ENCODE measurements at regions not wholly inside any gene's neighbourhood (a gene's known extent, or its start where the extent isn't known, plus 50 kb on each side); places are given as distances from the start of the nearest gene placed in this dataset.
A peak's percentile ranks its signal among the peaks of the same experiment; 100 is the strongest.

DNA sequence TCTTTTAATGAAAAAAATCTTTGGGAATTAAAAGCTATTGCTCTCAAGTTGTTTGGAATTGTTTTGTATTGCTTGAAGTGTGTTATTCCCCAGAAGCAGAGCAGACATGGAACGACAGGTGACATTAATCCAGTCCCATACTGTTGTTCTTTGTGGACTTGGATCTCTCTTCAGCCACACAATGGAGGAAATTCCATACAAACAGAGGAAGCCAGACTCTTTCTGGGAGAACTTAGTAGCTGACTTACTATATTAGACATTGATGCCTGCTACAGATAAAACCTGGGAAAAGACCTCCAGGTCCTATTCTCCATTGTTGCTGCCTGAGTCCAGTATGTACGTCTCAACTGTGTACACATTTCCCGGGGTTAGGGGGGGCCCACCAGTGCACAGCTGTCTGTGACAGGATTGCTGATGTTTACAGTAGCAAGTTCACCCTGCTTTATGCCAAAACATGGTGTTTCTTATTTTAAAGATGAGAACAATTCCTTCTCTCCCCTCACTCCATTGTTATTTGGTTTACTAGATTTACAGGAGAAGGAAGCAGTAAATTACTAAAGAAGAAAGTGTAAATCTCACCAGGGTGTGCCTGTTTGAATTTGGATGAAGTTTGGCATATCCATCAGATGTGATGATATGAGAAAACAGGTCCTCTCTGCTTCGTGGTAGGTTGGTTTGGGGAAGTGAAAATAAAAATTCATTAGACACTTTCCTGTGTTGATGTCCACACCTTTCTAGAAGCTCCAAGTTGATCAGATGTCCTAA lies 142.4 kb upstream of the RBBP8 start:
- 73% methylated on average over 4 of the region's 4 CpGs for WGBS
- H2BK15ac ChIP-seq (ENCODE audit: low read depth, poor library complexity, severe bottlenecking): no peak overlapping the region

DNA sequence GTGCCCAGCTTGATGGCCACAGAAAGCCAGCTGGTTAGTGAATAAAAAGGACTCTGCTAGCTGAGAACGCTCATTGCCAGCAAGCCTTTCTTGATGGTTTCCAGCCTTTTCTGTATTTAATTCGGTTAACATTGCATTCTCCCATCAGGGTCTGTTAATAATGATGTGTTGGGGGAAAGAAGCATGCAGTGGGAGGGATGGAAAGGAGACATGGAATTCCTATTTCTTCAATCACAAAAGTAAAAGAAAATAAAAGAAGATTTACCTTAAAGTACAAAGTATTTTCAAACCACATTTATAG lies 141.9 kb upstream of the RBBP8 start:
- Histone ChIP-seq H3K18ac (ENCODE audit: low read depth in 1 of 2, low read length in 2 of 2) (no peak overlapping the region), H2AK5ac (ENCODE audit: low read length, severe bottlenecking) (no peak overlapping the region), H4K91ac (ENCODE audit: low read length) (no peak overlapping the region), H3K14ac (ENCODE audit: low read length in 2 of 2) (no peak overlapping the region), H2AFZ (ENCODE audit: low read depth, low read length) (no peak overlapping the region), H3K4me3 (ENCODE audit: insufficient read depth in 1 of 2, low read depth in 1 of 2, low read length in 2 of 2) (no peak overlapping the region), H2BK120ac (ENCODE audit: low read depth, low read length) (no peak overlapping the region), H2BK15ac (ENCODE audit: low read depth, poor library complexity, severe bottlenecking) (no peak overlapping the region), H3K27ac (ENCODE audit: low read length, poor library complexity, severe bottlenecking) (no peak overlapping the region), H3K9me3 (ENCODE audit: control insufficient read depth, low read length) (no peaks in the 10 kb centered on the region), H3K4ac (ENCODE audit: low read depth in 1 of 2, low read length in 2 of 2) (no peak overlapping the region), H2BK5ac (ENCODE audit: low read depth, low read length, poor library complexity, severe bottlenecking) (no peak overlapping the region), H2BK12ac (ENCODE audit: low read length in 2 of 2) (no peak overlapping the region), H3K4me2 (ENCODE audit: low read length, poor library complexity, severe bottlenecking) (no peak overlapping the region), H3K4me1 (ENCODE audit: control insufficient read depth, insufficient read depth, low read depth, low read length) (no peaks in the 10 kb centered on the region), H3K27me3 (ENCODE audit: control insufficient read depth in 1 of 2, insufficient read depth in 1 of 2, low read length in 2 of 2) (no peaks in the 10 kb centered on the region), H3K36me3 (ENCODE audit: control insufficient read depth in 1 of 2, insufficient read depth in 2 of 2, low read depth in 1 of 2, low read length in 2 of 2) (no peaks in the 10 kb centered on the region), H4K8ac (ENCODE audit: low read length) (no peak overlapping the region), H3K9ac (ENCODE audit: low read length) (no peak overlapping the region), H3K23ac (ENCODE audit: low read length in 2 of 2) (no peak overlapping the region), H3K79me1 (replicated peaks; ENCODE audit: low read length, poor library complexity, severe bottlenecking) (no peaks in the 10 kb centered on the region)
- no peak for DNase-seq
- 80% methylated on average over 1 of the region's 2 CpGs for WGBS

More for the DNA sequence above, 142.4 kb upstream of the RBBP8 start:
- no peak overlapping the region for H3K14ac ChIP-seq (ENCODE audit: low read length in 2 of 2)
- no peaks in the 10 kb centered on the region for H3K27me3 ChIP-seq (ENCODE audit: control insufficient read depth in 1 of 2, insufficient read depth in 1 of 2, low read length in 2 of 2)
- no peak overlapping the region for H2AFZ ChIP-seq (ENCODE audit: low read depth, low read length)
- H3K27ac ChIP-seq (ENCODE audit: low read length, poor library complexity, severe bottlenecking): no peak overlapping the region
- no peak overlapping the region for H3K4ac ChIP-seq (ENCODE audit: low read depth in 1 of 2, low read length in 2 of 2)
- no peak overlapping the region for H2AK5ac ChIP-seq (ENCODE audit: low read length, severe bottlenecking)
- H3K4me1 ChIP-seq (ENCODE audit: control insufficient read depth, insufficient read depth, low read depth, low read length): no peaks in the 10 kb centered on the region
- H3K36me3 ChIP-seq (ENCODE audit: control insufficient read depth in 1 of 2, insufficient read depth in 2 of 2, low read depth in 1 of 2, low read length in 2 of 2): no peaks in the 10 kb centered on the region
- H3K4me3 ChIP-seq (ENCODE audit: insufficient read depth in 1 of 2, low read depth in 1 of 2, low read length in 2 of 2): no peak overlapping the region
- no peaks in the 10 kb centered on the region for H3K9me3 ChIP-seq (ENCODE audit: control insufficient read depth, low read length)
- H3K79me1 ChIP-seq (replicated peaks; ENCODE audit: low read length, poor library complexity, severe bottlenecking): no peaks in the 10 kb centered on the region
- H4K8ac ChIP-seq (ENCODE audit: low read length): no peak overlapping the region
- no peak overlapping the region for H3K18ac ChIP-seq (ENCODE audit: low read depth in 1 of 2, low read length in 2 of 2)
- DNase-seq: no peak
- H3K23ac ChIP-seq (ENCODE audit: low read length in 2 of 2): no peak overlapping the region
- no peak overlapping the region for H4K91ac ChIP-seq (ENCODE audit: low read length)
- no peak overlapping the region for H2BK120ac ChIP-seq (ENCODE audit: low read depth, low read length)
- no peak overlapping the region for H3K4me2 ChIP-seq (ENCODE audit: low read length, poor library complexity, severe bottlenecking)
- no peak overlapping the region for H3K9ac ChIP-seq (ENCODE audit: low read length)
- no peak overlapping the region for H2BK5ac ChIP-seq (ENCODE audit: low read depth, low read length, poor library complexity, severe bottlenecking)
- H2BK12ac ChIP-seq (ENCODE audit: low read length in 2 of 2): no peak overlapping the region

DNA sequence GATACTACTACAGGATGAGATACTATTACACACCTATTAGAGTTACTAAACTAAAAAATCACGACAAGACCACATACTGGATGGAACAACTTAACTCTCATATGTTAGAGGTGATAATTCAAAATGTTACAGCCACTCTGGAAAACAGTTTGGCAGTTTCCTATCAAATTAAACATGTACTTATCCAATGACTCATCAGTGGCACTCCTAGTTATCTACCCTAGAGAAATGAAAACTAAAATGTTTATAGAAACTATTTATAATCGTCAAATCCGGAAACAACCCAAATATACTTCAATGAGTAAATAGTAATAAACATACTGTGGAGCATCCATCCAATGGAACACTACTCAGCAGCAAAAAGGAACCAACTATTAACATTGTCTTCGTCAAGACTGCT lies 137.0 kb upstream of the RBBP8 start:
- H3K4ac ChIP-seq (ENCODE audit: low read depth in 1 of 2, low read length in 2 of 2): no peak overlapping the region
- H2AFZ ChIP-seq (ENCODE audit: low read depth, low read length): no peak overlapping the region
- 70% methylated on average over 4 of the region's 4 CpGs for WGBS
- no peaks in the 10 kb centered on the region for H3K4me1 ChIP-seq (ENCODE audit: control insufficient read depth, insufficient read depth, low read depth, low read length)
- H2BK5ac ChIP-seq (ENCODE audit: low read depth, low read length, poor library complexity, severe bottlenecking): no peak overlapping the region
- no peak overlapping the region for H3K9ac ChIP-seq (ENCODE audit: low read length)
- no peak overlapping the region for H3K23ac ChIP-seq (ENCODE audit: low read length in 2 of 2)
- no peak overlapping the region for H3K4me2 ChIP-seq (ENCODE audit: low read length, poor library complexity, severe bottlenecking)
- H3K14ac ChIP-seq (ENCODE audit: low read length in 2 of 2): no peak overlapping the region
- H4K91ac ChIP-seq (ENCODE audit: low read length): no peak overlapping the region
- no peaks in the 10 kb centered on the region for H3K9me3 ChIP-seq (ENCODE audit: control insufficient read depth, low read length)
- H3K27me3 ChIP-seq (ENCODE audit: control insufficient read depth in 1 of 2, insufficient read depth in 1 of 2, low read length in 2 of 2): no peaks in the 10 kb centered on the region
- DNase-seq: peak; percentile 21
- no peak overlapping the region for H4K8ac ChIP-seq (ENCODE audit: low read length)
- no peak overlapping the region for H2AK5ac ChIP-seq (ENCODE audit: low read length, severe bottlenecking)
- no peaks in the 10 kb centered on the region for H3K36me3 ChIP-seq (ENCODE audit: control insufficient read depth in 1 of 2, insufficient read depth in 2 of 2, low read depth in 1 of 2, low read length in 2 of 2)
- H2BK15ac ChIP-seq (ENCODE audit: low read depth, poor library complexity, severe bottlenecking): no peak overlapping the region
- H3K79me1 ChIP-seq (replicated peaks; ENCODE audit: low read length, poor library complexity, severe bottlenecking): no peaks in the 10 kb centered on the region
- no peak overlapping the region for H2BK120ac ChIP-seq (ENCODE audit: low read depth, low read length)
- H3K4me3 ChIP-seq (ENCODE audit: insufficient read depth in 1 of 2, low read depth in 1 of 2, low read length in 2 of 2): no peak overlapping the region
- no peak overlapping the region for H2BK12ac ChIP-seq (ENCODE audit: low read length in 2 of 2)
- H3K27ac ChIP-seq (ENCODE audit: low read length, poor library complexity, severe bottlenecking): no peak overlapping the region
- no peak overlapping the region for H3K18ac ChIP-seq (ENCODE audit: low read depth in 1 of 2, low read length in 2 of 2)

DNA sequence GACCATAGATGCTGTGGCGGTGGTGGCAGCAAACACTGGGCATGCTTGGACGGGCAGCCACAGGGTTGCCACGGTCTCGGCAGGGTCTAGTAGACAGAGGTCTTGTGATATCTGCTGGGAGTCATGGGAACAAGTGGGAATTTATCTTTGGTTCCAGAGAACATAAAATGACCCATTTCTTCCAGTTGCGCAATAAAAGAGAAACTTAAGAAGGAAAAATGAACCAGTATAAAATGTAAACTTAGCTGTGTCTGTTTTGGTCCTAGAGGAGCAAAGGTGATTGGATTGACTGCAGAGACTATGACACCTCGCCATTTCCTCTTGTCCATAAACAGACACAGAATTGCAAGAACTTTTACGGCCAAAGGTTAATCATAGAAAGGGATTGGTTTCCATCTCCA lies 132.6 kb upstream of the RBBP8 start:
- Histone ChIP-seq H3K27me3 (ENCODE audit: control insufficient read depth in 1 of 2, insufficient read depth in 1 of 2, low read length in 2 of 2) (no peaks in the 10 kb centered on the region), H3K36me3 (ENCODE audit: control insufficient read depth in 1 of 2, insufficient read depth in 2 of 2, low read depth in 1 of 2, low read length in 2 of 2) (no peaks in the 10 kb centered on the region), H3K27ac (ENCODE audit: low read length, poor library complexity, severe bottlenecking) (no peak overlapping the region), H3K4me1 (ENCODE audit: control insufficient read depth, insufficient read depth, low read depth, low read length) (no peaks in the 10 kb centered on the region), H2AK5ac (ENCODE audit: low read length, severe bottlenecking) (no peak overlapping the region), H2BK5ac (ENCODE audit: low read depth, low read length, poor library complexity, severe bottlenecking) (no peak overlapping the region), H2BK15ac (ENCODE audit: low read depth, poor library complexity, severe bottlenecking) (no peak overlapping the region), H3K79me1 (replicated peaks; ENCODE audit: low read length, poor library complexity, severe bottlenecking) (no peaks in the 10 kb centered on the region), H3K14ac (ENCODE audit: low read length in 2 of 2) (no peak overlapping the region), H3K9me3 (ENCODE audit: control insufficient read depth, low read length) (no peaks in the 10 kb centered on the region), H3K23ac (ENCODE audit: low read length in 2 of 2) (no peak overlapping the region), H2BK12ac (ENCODE audit: low read length in 2 of 2) (no peak overlapping the region), H3K4me3 (ENCODE audit: insufficient read depth in 1 of 2, low read depth in 1 of 2, low read length in 2 of 2) (no peak overlapping the region), H3K4me2 (ENCODE audit: low read length, poor library complexity, severe bottlenecking) (no peak overlapping the region), H2AFZ (ENCODE audit: low read depth, low read length) (no peak overlapping the region), H3K18ac (ENCODE audit: low read depth in 1 of 2, low read length in 2 of 2) (no peak overlapping the region), H4K8ac (ENCODE audit: low read length) (no peak overlapping the region), H3K4ac (ENCODE audit: low read depth in 1 of 2, low read length in 2 of 2) (no peak overlapping the region), H4K91ac (ENCODE audit: low read length) (no peak overlapping the region), H3K9ac (ENCODE audit: low read length) (peak overlapping the region; percentile 39), H2BK120ac (ENCODE audit: low read depth, low read length) (no peak overlapping the region)
- peak; percentile 23 for DNase-seq
- whole genome bisulfite sequencing: 86% methylated on average over 7 of the region's 7 CpGs

Data from mesenchymal stem cell (in vitro differentiated cells and primary cell).